Neural cell (in vitro differentiated cells): ENCODE measurements at regions not wholly inside any gene's neighbourhood (a gene's known extent, or its start where the extent isn't known, plus 50 kb on each side); places are given as distances from the start of the nearest gene placed in this dataset.

Source experiments
- EP300 ChIP-seq: fragments of 450-650 bp; conservative IDR thresholded peaks from 2 replicates; pipeline ENCODE4 v1.6.1; 2014; ENCODE audit warnings: antibody characterized with exemption, mild to moderate bottlenecking, moderate library complexity; ENCODE audit not compliant: poor library complexity, severe bottlenecking
- EZH2 ChIP-seq: fragments of 200-600, 300-800 bp; shearing (Covaris generic), sonication (generic); IDR thresholded peaks from 2 replicates; pipeline ENCODE4 v1.6.1; 2014; ENCODE audit warnings: antibody characterized with exemption, low read length, borderline replicate concordance, mild to moderate bottlenecking; ENCODE audit not compliant: insufficient read depth, poor library complexity, severe bottlenecking
- MXI1 ChIP-seq: fragments of 450-650 bp; conservative IDR thresholded peaks from 2 replicates; pipeline ENCODE4 v1.6.1; 2014; ENCODE audit warnings: antibody characterized with exemption, mild to moderate bottlenecking; ENCODE audit not compliant: poor library complexity, severe bottlenecking
- POLR2AphosphoS5 ChIP-seq: IDR thresholded peaks from 2 replicates; pipeline ENCODE4 v1.6.1; 2012
- RAD21 ChIP-seq: fragments of 450-650 bp; conservative IDR thresholded peaks from 2 replicates; pipeline ENCODE4 v1.6.1; 2014; ENCODE audit warnings: antibody characterized with exemption, mild to moderate bottlenecking, moderate library complexity
- TAF1 ChIP-seq: IDR thresholded peaks from 2 replicates; pipeline ENCODE4 v1.6.1; 2012; ENCODE audit warnings: low read depth
- TF ChIP-seq, protein P1 (sequence below): fragments of 450-650 bp; IDR thresholded peaks from 2 replicates; pipeline ENCODE4 v1.5.1; 2014; ENCODE audit warnings: antibody characterized with exemption, mild to moderate bottlenecking, moderate library complexity; ENCODE audit not compliant: poor library complexity, severe bottlenecking
- TF ChIP-seq, protein P2 (sequence below): IDR thresholded peaks from 2 replicates; pipeline ENCODE4 v1.6.1; 2012; ENCODE audit warnings: borderline replicate concordance

DNA sequence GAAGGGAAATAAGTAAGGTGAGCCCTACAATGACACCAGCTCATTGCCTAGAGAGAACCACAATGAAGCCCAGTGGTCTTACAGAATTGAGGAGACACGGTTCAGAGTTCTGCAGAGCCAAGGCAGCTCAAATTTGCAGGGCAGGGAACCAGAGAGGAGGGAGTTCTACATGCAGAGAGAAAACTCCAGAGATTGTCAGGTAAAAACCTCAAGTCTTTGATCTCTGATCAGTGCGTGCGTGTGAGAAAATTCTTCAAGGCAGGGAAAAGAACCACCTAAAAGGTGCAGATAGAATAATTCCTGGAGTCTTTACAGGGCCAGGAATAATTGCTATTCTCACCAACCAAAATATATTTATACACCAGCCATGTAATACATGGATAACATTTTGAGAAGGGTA is 88.0 kb upstream of the SNRK start:
- TF ChIP-seq, protein P1, sequence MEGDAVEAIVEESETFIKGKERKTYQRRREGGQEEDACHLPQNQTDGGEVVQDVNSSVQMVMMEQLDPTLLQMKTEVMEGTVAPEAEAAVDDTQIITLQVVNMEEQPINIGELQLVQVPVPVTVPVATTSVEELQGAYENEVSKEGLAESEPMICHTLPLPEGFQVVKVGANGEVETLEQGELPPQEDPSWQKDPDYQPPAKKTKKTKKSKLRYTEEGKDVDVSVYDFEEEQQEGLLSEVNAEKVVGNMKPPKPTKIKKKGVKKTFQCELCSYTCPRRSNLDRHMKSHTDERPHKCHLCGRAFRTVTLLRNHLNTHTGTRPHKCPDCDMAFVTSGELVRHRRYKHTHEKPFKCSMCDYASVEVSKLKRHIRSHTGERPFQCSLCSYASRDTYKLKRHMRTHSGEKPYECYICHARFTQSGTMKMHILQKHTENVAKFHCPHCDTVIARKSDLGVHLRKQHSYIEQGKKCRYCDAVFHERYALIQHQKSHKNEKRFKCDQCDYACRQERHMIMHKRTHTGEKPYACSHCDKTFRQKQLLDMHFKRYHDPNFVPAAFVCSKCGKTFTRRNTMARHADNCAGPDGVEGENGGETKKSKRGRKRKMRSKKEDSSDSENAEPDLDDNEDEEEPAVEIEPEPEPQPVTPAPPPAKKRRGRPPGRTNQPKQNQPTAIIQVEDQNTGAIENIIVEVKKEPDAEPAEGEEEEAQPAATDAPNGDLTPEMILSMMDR: no peak
- no peak for TF ChIP-seq POLR2AphosphoS5
- TF ChIP-seq, protein P2, sequence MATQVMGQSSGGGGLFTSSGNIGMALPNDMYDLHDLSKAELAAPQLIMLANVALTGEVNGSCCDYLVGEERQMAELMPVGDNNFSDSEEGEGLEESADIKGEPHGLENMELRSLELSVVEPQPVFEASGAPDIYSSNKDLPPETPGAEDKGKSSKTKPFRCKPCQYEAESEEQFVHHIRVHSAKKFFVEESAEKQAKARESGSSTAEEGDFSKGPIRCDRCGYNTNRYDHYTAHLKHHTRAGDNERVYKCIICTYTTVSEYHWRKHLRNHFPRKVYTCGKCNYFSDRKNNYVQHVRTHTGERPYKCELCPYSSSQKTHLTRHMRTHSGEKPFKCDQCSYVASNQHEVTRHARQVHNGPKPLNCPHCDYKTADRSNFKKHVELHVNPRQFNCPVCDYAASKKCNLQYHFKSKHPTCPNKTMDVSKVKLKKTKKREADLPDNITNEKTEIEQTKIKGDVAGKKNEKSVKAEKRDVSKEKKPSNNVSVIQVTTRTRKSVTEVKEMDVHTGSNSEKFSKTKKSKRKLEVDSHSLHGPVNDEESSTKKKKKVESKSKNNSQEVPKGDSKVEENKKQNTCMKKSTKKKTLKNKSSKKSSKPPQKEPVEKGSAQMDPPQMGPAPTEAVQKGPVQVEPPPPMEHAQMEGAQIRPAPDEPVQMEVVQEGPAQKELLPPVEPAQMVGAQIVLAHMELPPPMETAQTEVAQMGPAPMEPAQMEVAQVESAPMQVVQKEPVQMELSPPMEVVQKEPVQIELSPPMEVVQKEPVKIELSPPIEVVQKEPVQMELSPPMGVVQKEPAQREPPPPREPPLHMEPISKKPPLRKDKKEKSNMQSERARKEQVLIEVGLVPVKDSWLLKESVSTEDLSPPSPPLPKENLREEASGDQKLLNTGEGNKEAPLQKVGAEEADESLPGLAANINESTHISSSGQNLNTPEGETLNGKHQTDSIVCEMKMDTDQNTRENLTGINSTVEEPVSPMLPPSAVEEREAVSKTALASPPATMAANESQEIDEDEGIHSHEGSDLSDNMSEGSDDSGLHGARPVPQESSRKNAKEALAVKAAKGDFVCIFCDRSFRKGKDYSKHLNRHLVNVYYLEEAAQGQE: no peak
- no peak for TF ChIP-seq EZH2
- TF ChIP-seq EP300: no peak
- no peak for TF ChIP-seq TAF1
- TF ChIP-seq RAD21: no peak
- TF ChIP-seq MXI1: no peak
